DND-41 (cell line): ENCODE measurements at regions not wholly inside any gene's neighbourhood (a gene's known extent, or its start where the extent isn't known, plus 50 kb on each side); places are given as distances from the start of the nearest gene placed in this dataset.

Experiments
- CTCF ChIP-seq: IDR thresholded peaks from 2 replicates; pipeline ENCODE4 v1.5.1; 2012; ENCODE audit warnings: borderline replicate concordance, low read length, moderate library complexity, mild to moderate bottlenecking; ENCODE audit not compliant: poor library complexity, severe bottlenecking; ENCODE audit errors: extremely low read depth
- EZH2 ChIP-seq: IDR thresholded peaks from 3 replicates; pipeline ENCODE4 v1.6.1; 2012; ENCODE audit warnings: borderline replicate concordance, low read depth, mild to moderate bottlenecking, moderate library complexity, low read length, inconsistent platforms; ENCODE audit not compliant: severe bottlenecking

- no peak for TF ChIP-seq CTCF
- TF ChIP-seq EZH2 = no peak
Observed at GRCh38 chr2:36058076-36058475, 297.5 kb upstream of the CRIM1 start.
